GM12878 (cell line): ENCODE measurements at regions not wholly inside any gene's neighbourhood (a gene's known extent, or its start where the extent isn't known, plus 50 kb on each side); places are given as distances from the start of the nearest gene placed in this dataset.

Source experiments
- ATAC-seq: fragments of 200-7000 bp; cut with Tn5 transposase; 3 replicates; pipeline ENCODE4 v1.9.1; 2020; ENCODE audit warnings: mild to moderate bottlenecking, moderate library complexity
- BruUV-seq: library from RNA; stranded (reverse); fragments of 400-500 nt; replicated peaks from 2 replicates; lab custom pipeline; 2021; lab: Mats Ljungman, UMichigan
- CTCF ChIA-PET: fragments of 300-600 bp; sonication (Branson Sonifier 250); formaldehyde crosslinking; extraction: SDS; loops from one replicate; lab custom pipeline; 2021; ENCODE audit warnings: inconsistent platforms; lab: Yijun Ruan, JAX
- POLR2A ChIA-PET: fragments of 350-600 bp; formaldehyde crosslinking; extraction: SDS; loops from one replicate; lab custom pipeline; 2021; ENCODE audit warnings: inconsistent platforms; lab: Charles Lee
- RAD21 ChIA-PET: fragments of 300-600 bp; sonication (Branson Sonifier 250); formaldehyde crosslinking; loops from one replicate; lab custom pipeline; 2023; ENCODE audit warnings: antibody characterized with exemption; ENCODE audit not compliant: unreplicated experiment; lab: Charles Lee
- SMC1A ChIA-PET: fragments of 300-600 bp; sonication (Branson Sonifier 250); formaldehyde crosslinking; loops from one replicate; lab custom pipeline; 2023; ENCODE audit not compliant: unreplicated experiment, uncharacterized antibody; lab: Charles Lee
- DNase-seq: peaks from one replicate; pipeline ENCODE4 v3.0.0-alpha.2; 2011; ENCODE audit warnings: low read depth, low spot score
- FAIRE-seq: peaks from 3 replicates; lab custom pipeline; 2011; peaks lifted over from hg19 to GRCh38; lab: Jason Lieb, UNC
- H2AFZ ChIP-seq: 2 replicates; pipeline ENCODE4 v1.6.0; 2011; ENCODE audit warnings: low read depth, low read length, control low read depth; ENCODE audit not compliant: control insufficient read depth
- H3K27ac ChIP-seq: 2 replicates; pipeline ENCODE4 v1.5.1; 2011; ENCODE audit warnings: control low read depth; ENCODE audit not compliant: control insufficient read depth, insufficient read depth
- H3K27me3 ChIP-seq, 2 experiments: replicated peaks in 1 of 2; 2 replicates each; pipeline versions ENCODE4 v1.6.0 to v1.6.1; 2011; ENCODE audit warnings: low read length in 1 of 2; ENCODE audit not compliant: control insufficient read depth in 2 of 2, insufficient read depth in 2 of 2
- H3K36me3 ChIP-seq, 2 experiments: 2 replicates each; pipeline ENCODE4 v1.5.1; 2011; ENCODE audit warnings: low read length in 1 of 2; ENCODE audit not compliant: control insufficient read depth in 2 of 2, insufficient read depth in 2 of 2
- H3K4me1 ChIP-seq: 2 replicates; pipeline ENCODE4 v1.6.1; 2011; ENCODE audit warnings: mild to moderate bottlenecking, low read length, moderate library complexity, mixed read lengths; ENCODE audit not compliant: control insufficient read depth, insufficient read depth
- H3K4me2 ChIP-seq: 2 replicates; pipeline ENCODE4 v1.6.0; 2011; ENCODE audit warnings: control low read depth; ENCODE audit not compliant: control insufficient read depth, insufficient read depth
- H3K4me3 ChIP-seq: fragments of 200-600 bp; sonication (generic); 2 replicates; pipeline ENCODE4 v1.5.1; 2016
- H3K79me2 ChIP-seq: 2 replicates; pipeline ENCODE4 v1.6.0; 2011; ENCODE audit warnings: low read length; ENCODE audit not compliant: control insufficient read depth, insufficient read depth
- H3K9ac ChIP-seq: 2 replicates; pipeline ENCODE4 v1.8.0; 2011; ENCODE audit warnings: low read length, control low read depth, mixed read lengths; ENCODE audit not compliant: control insufficient read depth, insufficient read depth
- H3K9me3 ChIP-seq: replicated peaks from 3 replicates; pipeline ENCODE4 v1.5.1; 2011; ENCODE audit warnings: mild to moderate bottlenecking, low read length; ENCODE audit not compliant: control insufficient read depth, insufficient read depth
- H4K20me1 ChIP-seq: 2 replicates; pipeline ENCODE4 v1.6.0; 2011; ENCODE audit not compliant: control insufficient read depth, insufficient read depth
- CBX5 ChIP-seq: sonication (generic); IDR thresholded peaks from 2 replicates; pipeline ENCODE4 v1.6.1; 2016; ENCODE audit warnings: low read depth, moderate library complexity, mild to moderate bottlenecking, inconsistent platforms
- CTCF ChIP-seq, 3 experiments: IDR thresholded peaks in 2 of 3; conservative IDR thresholded peaks in 1 of 3; 2 replicates each; pipeline ENCODE4 v1.5.1; 2011; ENCODE audit warnings: low read depth in 3 of 3, low read length in 3 of 3, mild to moderate bottlenecking in 3 of 3, control low read depth in 2 of 3, moderate library complexity in 2 of 3, inconsistent platforms in 1 of 3, mixed read lengths in 1 of 3; ENCODE audit not compliant: control insufficient read depth in 2 of 3, insufficient read depth in 1 of 3; ENCODE audit errors: extremely low read depth in 1 of 3
- EED ChIP-seq: sonication (generic); IDR thresholded peaks from 2 replicates; pipeline ENCODE4 v1.6.1; 2016; ENCODE audit warnings: antibody characterized with exemption, low read depth
- MXI1 ChIP-seq: fragments of 150-350 bp; IDR thresholded peaks from 2 replicates; pipeline ENCODE4 v1.6.1; 2011; ENCODE audit warnings: low read depth, mild to moderate bottlenecking, inconsistent platforms, low read length, improper control_type of control experiment
- RAD21 ChIP-seq: IDR thresholded peaks from 2 replicates; pipeline ENCODE4 v1.6.1; 2011; ENCODE audit warnings: mild to moderate bottlenecking, low read depth, low read length, moderate library complexity; ENCODE audit not compliant: insufficient read depth
- SMC3 ChIP-seq: IDR thresholded peaks from 2 replicates; pipeline ENCODE4 v1.6.1; 2011; ENCODE audit warnings: low read length, improper control_type of control experiment, borderline replicate concordance
- WGBS: methylation state at CpG from one replicate; pipeline ENCODE4 v1.1.6; 2016; ENCODE audit warnings: low lambda C conversion rate; ENCODE audit not compliant: insufficient replicate concordance, insufficient coverage; ENCODE audit errors: missing lambda C conversion rate; 5-methylcytosine and 5-hydroxymethylcytosine counted together
- in situ Hi-C: fragments of 300-500 bp; cut with MboI; formaldehyde crosslinking; loops from 9 replicates; pipeline ENCODE4 v1.14.3; 2018; ENCODE audit warnings: mixed read lengths
- intact Hi-C: fragments of 100-400 bp; cut with micrococcal nuclease; formaldehyde crosslinking; loops from one replicate; pipeline ENCODE4 v1.14.2; 2022; ENCODE audit not compliant: unreplicated experiment

- intact Hi-C loops, result loop anchor here (2.0 kb wide), 1 partner anchor 708 kb away; no protein-coding TSS in a partner anchor
- Histone ChIP-seq H3K9ac (no peak overlapping the region), H3K27ac (no peak overlapping the region), H2AFZ (no peak overlapping the region), H3K36me3 (no peaks in the 10 kb centered on the region), H4K20me1 (no peaks in the 10 kb centered on the region), H3K4me2 (no peak overlapping the region), H3K4me1 (no peaks in the 10 kb centered on the region), H3K9me3 (no peaks in the 10 kb centered on the region), H3K4me3 (no peak overlapping the region), H3K79me2 (no peaks in the 10 kb centered on the region), H3K27me3 (no peaks in the 10 kb centered on the region)
- CTCF ChIA-PET, result interaction anchor here (0.9 to 1.7 kb wide), 7 partner anchors 9 to 716 kb away, joined by 3 to 4 read pairs (median 3); no protein-coding TSS in a partner anchor
- in situ Hi-C loops, result no loop called here
- POLR2A ChIA-PET, result no interaction called here
- no TSS peak for BruUV-seq
- no peak for FAIRE-seq
- SMC1A ChIA-PET, result interaction anchor here (1.4 kb wide), 1 partner anchor 396 kb away, joined by 3 read pairs; no protein-coding TSS in a partner anchor
- RAD21 ChIA-PET, result interaction anchor here (1.4 kb wide), 1 partner anchor 707 kb away, joined by 3 read pairs; no protein-coding TSS in a partner anchor
- WGBS, result 2% methylated on average over 3 of the region's 3 CpGs
- DNase-seq, result no peak
- no peak for TF ChIP-seq MXI1
- no peak for TF ChIP-seq EED
- TF ChIP-seq CBX5, result no peak
- TF ChIP-seq RAD21, result 0 out of 2 replicates have a peak, but pooled peaks have one; percentile 17
- TF ChIP-seq CTCF (IDR thresholded peaks at IDR 0.05 in 2 of 3, conservative IDR thresholded peaks at IDR 0.05 in 1 of 3; ENCODE audit: control insufficient read depth in 2 of 3, extremely low read depth in 1 of 3, insufficient read depth in 1 of 3, low read depth in 3 of 3, low read length in 3 of 3), result peak; percentile 13 to 42 (median 29); a peak in 3 of 6 replicates
- peak; percentile 24; the same call in 1 of the 2 replicates for TF ChIP-seq SMC3
- ATAC-seq, result peak; percentile 81
Observed at GRCh38 chr13:86567119-86567518, 767.9 kb upstream of the SLITRK6 start.
